Hypothalamus (tissue), 51 donors: ENCODE measurements at regions not wholly inside any gene's neighbourhood (a gene's known extent, or its start where the extent isn't known, plus 50 kb on each side); places are given as distances from the start of the nearest gene placed in this dataset.
A peak's percentile ranks its signal among the peaks of the same experiment; 100 is the strongest.
"Not testable (repeated sequence)": the region's sequence is repeated elsewhere in the genome, so short reads cannot be mapped to it uniquely, and the experiment has no call there.

Experiments
- DNase-seq, 51 donors: peaks; one replicate each; lab custom pipeline; 2025; lab: John Stamatoyannopoulos, UW

GRCh38 chr12:131226345-131227265 lies 272.9 kb downstream of the ADGRD1 start:
- no peak for DNase-seq

GRCh38 chr12:131227641-131228040 lies 273.9 kb downstream of the ADGRD1 start:
- not testable (repeated sequence) for DNase-seq

DNA sequence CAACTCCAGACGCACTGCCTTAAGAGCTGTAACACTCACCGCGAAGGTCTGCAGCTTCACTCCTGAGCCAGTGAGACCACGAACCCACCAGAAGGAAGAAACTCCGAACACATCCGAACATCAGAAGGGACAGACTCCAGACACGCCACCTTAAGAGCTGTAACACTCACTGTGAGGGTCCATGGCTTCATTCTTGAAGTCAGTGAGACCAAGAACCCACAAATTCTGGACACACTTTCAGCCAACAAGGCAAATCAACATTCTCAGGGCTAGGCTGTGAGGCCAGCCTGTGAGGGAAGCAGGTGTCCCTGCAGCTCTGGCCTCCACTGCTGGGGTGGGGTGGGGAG lies 275.3 kb downstream of the ADGRD1 start:
- not testable (repeated sequence) for DNase-seq

GRCh38 chr12:131229426-131230339 lies 276.0 kb downstream of the ADGRD1 start:
- DNase-seq = no peak

- DNase-seq = no peak
Observed at GRCh38 chr12:131230340-131231031, 276.8 kb downstream of the ADGRD1 start.

DNA sequence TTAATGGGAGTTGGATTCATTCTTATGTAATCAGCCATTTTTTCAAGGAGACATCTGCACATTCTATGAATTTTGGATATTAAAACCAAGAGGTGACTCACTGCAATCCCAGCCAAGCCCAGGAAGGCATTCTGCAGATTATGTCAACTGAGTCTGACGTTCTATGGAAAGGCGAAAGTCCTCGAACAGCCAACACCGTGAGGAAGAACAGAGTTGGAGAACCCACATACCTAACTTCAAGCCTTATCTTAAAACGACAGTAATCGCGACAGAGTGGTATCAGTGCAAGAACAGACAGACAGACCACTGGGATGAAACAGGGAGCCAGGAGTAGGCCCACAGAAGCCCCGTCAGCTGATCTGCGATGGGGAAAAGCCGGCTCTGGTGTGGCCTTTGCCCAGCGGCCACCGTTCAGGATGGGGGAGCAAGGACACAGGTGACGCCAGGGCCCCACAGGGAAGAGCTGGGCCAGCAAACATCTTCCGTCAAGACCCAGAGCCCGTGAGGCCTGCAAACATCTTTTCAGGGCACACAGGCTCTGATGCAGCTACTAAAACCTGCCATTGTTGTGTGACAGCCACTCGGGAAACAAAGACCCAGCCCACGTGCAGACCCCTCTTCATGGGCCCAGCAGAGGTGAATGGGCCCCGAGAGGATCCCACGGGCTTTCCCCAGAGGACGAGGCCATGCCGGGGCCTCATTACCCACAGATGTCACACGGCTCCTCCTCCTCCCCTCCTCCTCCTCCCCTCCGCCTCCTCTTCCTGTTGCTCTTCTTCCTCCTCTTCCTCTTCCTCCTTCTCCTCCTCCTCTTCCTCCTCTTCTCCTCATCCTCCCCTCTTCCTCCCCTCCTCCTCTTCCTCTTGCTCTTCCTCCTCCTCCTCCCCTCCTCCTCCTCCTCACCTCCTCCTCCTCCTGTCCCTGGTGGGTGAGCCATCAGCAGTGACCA lies 277.6 kb downstream of the ADGRD1 start:
- DNase-seq = no peak

DNA sequence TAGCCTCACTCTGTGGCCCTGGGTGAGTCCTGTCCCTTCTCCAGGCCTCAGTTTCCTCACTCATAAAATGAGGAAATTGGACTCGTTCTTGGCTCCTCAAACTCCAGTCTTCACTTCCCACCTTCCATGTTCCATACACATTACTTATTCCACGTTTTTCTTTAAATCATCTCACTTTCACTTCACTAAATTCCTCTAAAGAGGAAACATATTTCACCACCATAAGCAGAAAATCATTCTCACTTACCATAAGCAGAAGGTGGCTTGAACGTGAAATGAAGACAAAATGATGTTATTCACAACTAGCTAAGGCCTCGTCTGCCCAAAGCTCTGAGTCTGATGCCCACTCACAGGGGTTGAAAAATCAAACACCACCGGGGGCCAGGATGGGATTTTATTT lies 278.3 kb downstream of the ADGRD1 start:
- DNase-seq = no peak

DNA sequence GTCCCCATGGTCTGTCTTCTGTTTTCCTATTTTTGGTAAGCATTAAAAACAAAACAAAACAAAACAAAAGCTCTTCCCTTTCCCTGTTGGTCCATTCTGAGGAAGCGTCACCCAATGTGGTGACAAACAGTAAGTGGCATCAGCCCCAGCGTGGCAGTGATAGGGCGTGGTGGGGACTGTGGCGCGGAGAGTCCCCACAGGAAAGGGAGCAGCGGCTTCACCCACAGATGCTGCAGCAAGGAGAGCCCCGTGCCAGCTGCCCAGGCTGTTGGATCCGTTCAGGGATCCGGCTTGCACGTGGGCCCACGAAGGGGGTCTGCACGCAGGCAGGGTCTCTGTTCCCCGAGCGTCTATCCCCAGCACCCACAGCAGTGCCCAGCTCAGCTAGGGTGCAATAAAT lies 279.2 kb downstream of the ADGRD1 start:
- DNase-seq = not testable (repeated sequence)

GRCh38 chr12:131233850-131234789 lies 280.4 kb downstream of the ADGRD1 start:
- not testable (repeated sequence) for DNase-seq

- DNase-seq = not testable (repeated sequence)
Observed at GRCh38 chr12:131234841-131235271, 281.1 kb downstream of the ADGRD1 start.

- no peak for DNase-seq
Observed at GRCh38 chr12:131235871-131236271, 282.2 kb downstream of the ADGRD1 start.

GRCh38 chr12:131239384-131240094 lies 285.8 kb downstream of the ADGRD1 start:
- no peak for DNase-seq

GRCh38 chr12:131241517-131241916 lies 287.8 kb downstream of the ADGRD1 start:
- DNase-seq = no peak

GRCh38 chr12:131242741-131243496 lies 289.2 kb downstream of the ADGRD1 start:
- DNase-seq = peak in 3 of 51 donors; percentile 8 to 18 (median 11)

DNA sequence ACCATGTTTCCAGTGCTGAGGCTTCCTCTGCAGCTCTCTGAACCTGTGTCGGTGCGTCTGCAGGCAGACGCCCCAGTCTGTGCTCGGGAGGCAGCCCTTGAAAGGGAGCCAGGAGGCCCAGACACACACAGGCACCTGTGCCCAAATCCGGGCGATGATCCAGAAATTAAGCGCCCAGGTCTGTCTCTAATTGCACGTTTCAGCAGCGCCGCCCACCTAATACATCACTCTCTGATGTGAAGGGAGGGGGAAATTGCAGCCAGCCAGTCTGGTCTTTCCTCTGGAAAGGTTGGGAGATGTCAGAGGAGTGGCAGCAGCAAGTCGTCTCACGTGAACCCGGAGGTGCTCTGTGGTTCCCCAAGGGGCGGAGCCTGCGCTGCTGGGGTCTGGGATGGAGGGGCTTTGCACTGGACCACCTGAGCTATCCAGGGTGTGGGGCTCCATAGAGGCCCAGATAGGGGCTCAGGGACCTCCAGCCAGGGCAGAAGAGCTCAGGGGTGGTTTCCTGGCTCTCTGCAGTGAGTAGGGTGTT lies 290.5 kb downstream of the ADGRD1 start:
- DNase-seq = not testable (repeated sequence)

- DNase-seq = not testable (repeated sequence)
Observed at GRCh38 chr12:131245161-131245560, 291.5 kb downstream of the ADGRD1 start.
